CD4-positive, alpha-beta T cell treated with Interleukin-17A for 1 hour (primary cell): ENCODE measurements at regions not wholly inside any gene's neighbourhood (a gene's known extent, or its start where the extent isn't known, plus 50 kb on each side); places are given as distances from the start of the nearest gene placed in this dataset.
"Not testable (repeated sequence)": the region's sequence is repeated elsewhere in the genome, so short reads cannot be mapped to it uniquely, and the experiment has no call there.

Experiments used
- DNase-seq: peaks from one replicate; pipeline ENCODE4 v3.0.0-alpha.2; 2020

DNA sequence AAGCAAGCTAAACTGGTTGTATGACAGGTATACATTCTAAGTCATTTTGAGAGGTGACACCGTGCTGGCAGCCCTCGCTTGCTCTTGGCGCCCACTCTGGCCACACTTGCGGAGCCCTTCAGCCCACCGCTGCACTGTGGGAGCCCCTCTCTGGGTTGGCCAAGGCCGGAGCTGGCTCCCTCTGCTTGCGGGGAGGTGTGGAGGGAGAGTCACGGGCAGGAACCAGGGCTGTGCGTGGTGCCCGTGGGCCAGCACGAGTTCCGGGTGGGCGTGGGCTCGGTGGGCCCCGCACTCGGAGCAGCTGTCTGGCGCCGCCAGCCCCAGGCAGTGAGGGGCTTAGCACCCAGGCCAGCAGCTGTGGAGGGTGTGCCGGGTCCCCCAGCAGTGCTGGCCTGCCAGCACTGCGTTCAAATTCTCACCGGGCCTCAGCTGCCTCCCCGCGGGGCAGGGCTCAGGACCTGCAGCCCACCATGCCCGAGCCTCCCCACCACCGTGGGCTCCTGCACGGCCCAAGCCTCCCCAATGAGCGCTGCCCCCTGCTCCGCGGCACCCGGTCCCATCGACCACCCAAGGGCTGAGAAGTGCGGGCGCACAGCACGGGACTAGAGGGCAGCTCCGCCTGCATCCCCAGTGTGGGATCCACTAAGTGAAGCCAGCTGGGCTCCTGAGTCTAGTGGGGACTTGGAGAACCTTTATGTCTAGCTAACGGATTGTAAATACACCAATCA lies 269.0 kb upstream of the MKLN1 start:
- DNase-seq, result not testable (repeated sequence)

- DNase-seq, result not testable (repeated sequence)
These were observed 268.3 kb upstream of the MKLN1 start for GRCh38 chr7:131059401-131059800.

- DNase-seq, result peak; percentile 64
These were observed 266.5 kb upstream of the MKLN1 start for GRCh38 chr7:131061158-131061557.

- no peak for DNase-seq
These were observed 265.9 kb upstream of the MKLN1 start for GRCh38 chr7:131061818-131062217.

GRCh38 chr7:131066635-131067034 lies 261.0 kb upstream of the MKLN1 start:
- no peak for DNase-seq

- DNase-seq, result no peak
These were observed 260.5 kb upstream of the MKLN1 start for GRCh38 chr7:131067220-131067619.

DNA sequence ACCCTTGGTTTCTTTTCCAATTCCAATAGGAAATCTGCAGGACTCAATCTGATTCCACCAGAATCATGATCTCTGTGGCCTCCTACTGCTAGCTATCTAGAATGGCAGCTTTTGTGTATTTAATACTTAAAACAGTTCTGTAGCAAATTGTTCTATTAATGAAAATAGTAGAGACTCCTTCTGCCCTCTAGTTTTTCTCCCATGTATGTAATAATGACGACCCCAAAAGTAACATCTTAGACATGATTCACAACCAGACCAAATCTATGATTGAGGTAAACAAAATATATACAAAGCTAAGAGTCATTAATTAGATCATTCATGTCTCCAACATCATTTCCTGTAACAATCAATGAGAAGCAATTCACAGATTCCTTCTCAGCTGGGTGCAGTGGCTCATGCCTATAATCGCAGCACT lies 259.1 kb upstream of the MKLN1 start:
- no peak for DNase-seq

GRCh38 chr7:131071786-131072504 lies 255.7 kb upstream of the MKLN1 start:
- no peak for DNase-seq

DNA sequence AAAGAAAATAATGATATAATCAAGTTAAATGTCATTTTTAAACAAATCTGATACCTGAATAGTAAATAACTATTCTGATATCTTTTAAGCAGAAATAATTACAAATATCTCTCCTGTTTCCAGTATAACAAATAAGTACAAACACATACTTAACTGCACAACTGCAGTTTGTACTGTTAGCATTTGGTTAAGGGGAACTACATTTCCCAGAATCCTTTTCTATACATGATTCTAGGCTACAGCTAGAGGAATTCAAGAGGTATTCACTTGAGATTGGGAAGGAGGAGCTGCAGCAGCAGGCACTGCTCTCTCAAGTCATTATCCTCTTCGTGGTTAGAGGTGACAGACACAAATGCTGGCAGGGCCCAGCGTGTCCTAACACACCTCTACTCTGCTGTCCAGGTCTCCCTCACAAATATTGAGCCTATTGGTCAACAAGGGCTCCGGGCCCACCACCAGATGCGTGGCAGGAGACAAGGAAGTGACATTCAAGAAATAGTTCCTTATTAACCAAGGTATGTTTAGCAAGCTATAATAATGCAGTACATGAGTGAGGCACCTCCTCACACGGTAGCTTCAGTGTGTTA lies 255.1 kb upstream of the MKLN1 start:
- peak; percentile 60 for DNase-seq

DNA sequence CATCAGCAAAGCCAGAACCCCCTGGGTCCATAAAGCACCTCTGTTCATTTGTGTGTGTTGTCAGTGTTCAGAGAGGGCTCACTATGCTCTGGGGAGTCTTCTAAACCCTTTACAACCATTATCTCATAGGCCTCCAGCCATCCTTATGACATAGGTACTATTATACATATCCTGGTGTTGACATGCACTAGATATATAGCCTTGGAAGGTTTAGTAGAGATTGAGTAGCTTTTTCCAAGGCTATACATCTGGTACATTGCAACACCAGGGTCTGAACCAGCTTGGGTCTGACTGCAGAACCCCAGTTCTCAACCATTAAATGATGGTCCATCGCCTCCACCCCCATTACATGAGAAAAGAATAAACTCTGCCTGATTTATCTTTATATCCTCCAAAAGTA lies 253.6 kb upstream of the MKLN1 start:
- no peak for DNase-seq

- no peak for DNase-seq
These were observed 253.1 kb upstream of the MKLN1 start for GRCh38 chr7:131074585-131074984.

- DNase-seq, result no peak
These were observed 252.3 kb upstream of the MKLN1 start for GRCh38 chr7:131075406-131075805.

DNA sequence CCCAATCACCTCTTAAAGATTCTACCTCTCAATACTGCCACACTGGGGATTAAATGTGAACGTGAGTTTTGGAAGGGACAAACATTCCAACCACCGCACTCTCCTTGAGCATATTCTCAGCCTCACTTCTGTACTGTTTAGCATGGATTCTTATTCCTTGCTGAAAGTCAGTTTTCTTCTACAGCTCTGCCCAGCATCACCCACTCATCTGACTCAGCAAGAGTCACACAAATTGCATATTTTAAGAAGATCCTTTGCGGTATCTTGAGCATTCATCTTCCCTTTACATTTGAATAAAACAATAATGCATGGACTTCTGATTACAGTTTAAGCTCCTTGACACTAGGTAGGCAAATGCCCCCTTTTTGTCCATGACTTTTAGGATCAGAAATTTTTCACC lies 251.6 kb upstream of the MKLN1 start:
- DNase-seq, result no peak

DNA sequence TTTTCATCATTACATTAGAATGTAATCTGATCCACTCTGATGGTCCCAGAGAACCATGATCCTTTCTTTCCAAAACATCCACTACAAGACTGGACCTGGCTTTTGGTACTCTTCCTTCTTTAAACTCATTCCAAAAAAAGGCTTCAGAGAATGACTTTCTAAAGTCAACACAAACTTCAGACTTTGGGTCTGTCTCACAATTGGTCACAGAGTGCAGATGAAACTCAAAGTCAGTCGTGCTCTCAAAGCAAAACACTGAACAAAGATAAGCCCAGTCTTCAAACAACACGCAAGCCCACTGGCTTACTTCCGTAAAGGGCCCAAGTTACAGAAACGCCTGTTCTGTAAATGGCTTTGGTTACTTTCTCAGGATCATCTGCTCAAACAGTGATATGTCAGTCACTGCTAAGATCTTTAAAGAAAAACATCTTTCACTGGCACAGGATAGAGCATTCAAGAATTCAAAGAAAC lies 250.9 kb upstream of the MKLN1 start:
- DNase-seq, result no peak

GRCh38 chr7:131077735-131078134 lies 249.9 kb upstream of the MKLN1 start:
- DNase-seq, result no peak

DNA sequence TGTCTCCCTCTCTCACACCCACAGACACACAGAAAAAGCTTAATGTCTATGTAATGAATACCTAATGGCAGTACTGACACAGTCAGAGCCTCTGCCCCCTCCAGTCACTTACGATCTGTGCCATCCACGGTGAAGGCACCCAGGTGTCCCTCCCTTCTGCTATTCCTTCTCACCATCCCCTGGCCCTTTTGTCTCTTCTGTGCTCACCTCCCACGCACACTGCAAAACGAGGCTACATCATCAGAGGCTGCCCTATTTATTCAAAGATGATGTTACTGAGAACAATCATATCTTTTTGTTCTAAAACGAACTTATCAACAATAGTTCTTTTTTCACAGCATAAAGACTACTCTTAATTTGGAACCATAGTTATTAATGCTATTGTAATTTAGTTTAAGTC lies 246.9 kb upstream of the MKLN1 start:
- DNase-seq, result no peak

- DNase-seq, result no peak
These were observed 246.4 kb upstream of the MKLN1 start for GRCh38 chr7:131081308-131081707.

- no peak for DNase-seq
These were observed 243.9 kb upstream of the MKLN1 start for GRCh38 chr7:131083781-131084180.

- DNase-seq, result not testable (repeated sequence)
These were observed 243.3 kb upstream of the MKLN1 start for GRCh38 chr7:131084336-131084735.

GRCh38 chr7:131087756-131088658 lies 239.7 kb upstream of the MKLN1 start:
- DNase-seq, result no peak

DNA sequence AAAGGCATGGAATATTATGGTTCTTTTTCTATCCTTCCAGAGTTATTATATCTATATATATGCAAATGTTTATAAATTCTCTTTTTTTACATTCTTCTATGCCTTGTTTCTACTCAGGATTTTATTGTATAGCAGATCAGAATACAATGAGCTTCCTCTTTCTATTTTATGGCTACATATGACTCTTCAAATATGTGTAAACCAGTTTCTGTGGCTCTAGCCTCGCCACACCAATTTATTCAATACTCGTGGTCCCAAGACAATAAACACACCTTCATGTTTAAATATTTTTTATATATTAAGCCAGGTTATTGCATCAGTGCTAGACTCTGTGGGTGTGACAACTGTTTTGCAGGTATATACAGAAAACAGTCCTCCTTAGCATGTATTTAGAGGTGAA lies 237.5 kb upstream of the MKLN1 start:
- no peak for DNase-seq

GRCh38 chr7:131090886-131091692 lies 236.6 kb upstream of the MKLN1 start:
- no peak for DNase-seq
